Left cardiac atrium (tissue), 4 donors: ENCODE measurements at regions not wholly inside any gene's neighbourhood (a gene's known extent, or its start where the extent isn't known, plus 50 kb on each side); places are given as distances from the start of the nearest gene placed in this dataset.

Experiments
- ATAC-seq, 2 donors: fragments of 200-7000 bp; cut with Tn5 transposase; one replicate each; pipeline ENCODE4 v1.9.1; 2020; ENCODE audit warnings: mild to moderate bottlenecking in 2 of 2, moderate library complexity in 2 of 2
- DNase-seq: peaks from one replicate; pipeline ENCODE4 v3.0.0-alpha.2; 2020
- intact Hi-C, 2 donors: fragments of 100-400 bp; cut with DNase I; formaldehyde crosslinking; loops; one replicate each; pipeline versions ENCODE4 v1.14.1 to v1.15.1; 2022 to 2023
- donor health status: DM: no; HTN: yes; CAD: no.
- donor health status: DM: no; HTN: yes; CAD: no; lungs with severe emphysema.
- donor health status: DM: yes; HTN: yes; CAD: no.
- donor health status: Dilated cardiomyopathy.

DNA sequence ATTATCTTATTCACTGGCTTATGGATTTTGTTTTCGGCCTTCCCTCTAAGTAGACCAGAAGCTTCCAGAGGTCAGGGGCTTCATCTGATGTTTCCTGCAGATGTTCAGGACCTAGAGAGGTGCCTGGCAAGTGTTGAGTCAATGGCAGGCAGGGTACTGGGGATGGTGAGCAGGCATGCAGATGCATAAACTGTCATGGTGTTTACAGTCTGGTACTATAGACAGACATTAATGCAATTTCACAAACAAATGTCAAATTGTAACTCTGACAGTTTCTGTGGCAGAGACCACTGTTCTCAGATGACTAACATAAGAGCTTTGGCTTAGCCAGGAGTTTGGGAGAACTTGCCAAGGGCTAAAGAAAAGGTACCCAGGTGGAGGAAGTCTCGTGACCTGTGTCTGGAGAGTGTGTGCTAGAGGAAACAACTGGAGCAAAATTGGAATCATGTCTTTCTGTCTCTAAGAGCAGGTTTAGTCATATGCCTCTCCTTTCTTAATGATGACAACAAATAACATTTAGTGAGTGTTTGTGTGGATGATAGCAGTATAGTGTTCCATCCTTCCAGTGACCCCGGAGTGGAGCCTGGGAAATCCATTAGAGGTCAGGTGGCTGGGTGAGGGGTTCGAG, 53.7 kb upstream of the TRAK1 start:
- ATAC-seq (no peak), DNase-seq (no peak)
- intact Hi-C loops, result no loop called here

DNA sequence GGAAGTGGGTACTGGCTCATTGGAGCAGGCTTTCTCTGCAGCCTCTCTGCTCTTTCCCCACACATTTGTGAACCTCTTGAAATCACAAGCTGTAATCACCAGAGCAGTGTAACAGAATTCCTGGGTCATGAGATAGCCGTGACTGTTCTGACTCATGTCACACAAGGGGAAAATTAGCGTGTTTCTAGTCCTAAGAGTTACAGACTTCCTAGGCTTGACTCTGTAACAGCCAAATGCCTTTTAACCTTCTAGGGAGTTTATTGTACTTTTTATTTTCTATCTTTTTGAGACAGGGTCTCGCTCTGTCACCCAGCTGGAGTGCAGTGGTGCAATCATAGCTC, 54.7 kb upstream of the TRAK1 start:
- DNase-seq, result no peak
- peak; percentile 89 to 91 for ATAC-seq
- intact Hi-C loops, result no loop called here

- intact Hi-C loops, result no loop called here
- ATAC-seq (peak; percentile 23 to 29), DNase-seq (no peak)
These were observed 55.2 kb upstream of the TRAK1 start for GRCh38 chr3:42035816-42036482.

DNA sequence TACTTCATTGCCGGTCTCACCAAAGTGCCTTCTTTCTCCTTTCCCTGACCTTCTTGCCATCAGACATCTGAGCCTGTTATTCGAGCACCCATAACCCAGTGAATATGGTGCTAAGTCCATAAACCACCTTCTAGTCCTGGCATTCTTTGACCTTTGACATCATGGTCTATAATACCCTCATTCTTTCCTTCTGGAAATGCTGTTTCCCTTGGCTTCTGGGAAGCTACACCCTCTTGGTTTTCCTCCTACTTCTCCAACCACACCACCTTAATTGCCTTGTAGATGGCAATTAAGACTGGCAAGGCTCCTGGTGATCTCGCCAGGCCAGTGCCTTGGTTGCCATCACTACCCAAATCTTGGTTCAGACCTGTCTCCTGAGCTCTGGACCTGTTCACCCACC, 56.1 kb upstream of the TRAK1 start:
- ATAC-seq (no peak), DNase-seq (no peak)
- intact Hi-C loops, result no loop called here

DNA sequence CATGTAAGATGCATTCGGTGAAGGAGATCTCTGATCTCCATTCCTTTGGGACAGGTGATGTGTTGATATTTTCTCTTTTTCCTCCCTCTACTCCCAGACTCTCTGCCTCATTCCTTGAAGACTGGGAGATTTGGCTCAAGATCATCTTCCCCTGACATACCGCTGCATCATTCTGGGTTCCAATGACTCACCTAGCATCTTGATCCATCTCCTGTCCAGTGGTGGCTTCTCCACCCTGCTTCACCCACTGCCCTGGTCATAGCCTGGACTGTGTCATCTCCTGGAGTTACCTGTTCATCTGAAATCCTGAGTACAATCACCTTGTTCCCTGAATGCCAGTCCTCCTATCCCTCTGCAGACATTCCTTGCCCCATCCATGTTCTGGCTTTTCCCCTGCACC, 57.4 kb upstream of the TRAK1 start:
- ATAC-seq (no peak), DNase-seq (no peak)
- intact Hi-C loops, result no loop called here

GRCh38 chr3:42032693-42033349, 58.3 kb upstream of the TRAK1 start:
- intact Hi-C loops, result no loop called here
- peak; percentile 36 to 56 for ATAC-seq
- peak; percentile 74 for DNase-seq

DNA sequence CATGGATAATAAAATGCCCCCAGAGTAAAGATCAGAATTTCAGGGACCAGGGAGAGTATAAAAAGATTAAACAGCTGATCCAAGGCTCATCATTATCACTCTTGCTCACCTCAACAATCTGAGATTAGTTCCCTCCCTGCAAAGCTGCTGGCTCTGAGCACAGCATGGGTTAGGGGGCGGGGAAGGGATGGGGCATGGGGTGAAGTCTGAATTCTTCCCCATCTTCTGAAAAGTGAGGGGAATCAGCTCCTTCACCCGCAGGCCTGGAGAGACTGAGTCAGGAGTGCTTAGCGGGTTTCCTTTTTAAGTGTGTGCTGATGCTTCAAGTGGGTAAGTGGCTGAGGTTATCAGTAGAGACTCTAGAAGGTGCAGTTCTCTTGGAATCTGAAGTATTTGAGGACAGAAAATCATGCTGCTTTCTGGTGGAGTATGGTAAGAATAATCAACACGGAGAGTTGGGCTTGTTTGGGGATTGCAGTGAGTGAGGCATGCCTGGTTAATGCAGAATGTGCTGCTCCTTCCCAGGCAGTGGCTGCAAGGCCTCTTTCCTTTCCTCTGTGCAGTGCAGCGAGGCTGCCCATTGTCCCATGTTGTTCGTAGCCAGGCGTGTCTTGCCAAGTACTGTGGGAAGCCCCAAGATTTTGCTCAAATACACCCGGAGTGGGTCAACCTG, 59.2 kb upstream of the TRAK1 start:
- no peak for DNase-seq
- intact Hi-C loops, result no loop called here
- ATAC-seq, result peak in 1 of 2 donors; percentile 31

- ATAC-seq (no peak), DNase-seq (no peak)
- intact Hi-C loops, result no loop called here
These were observed 62.7 kb upstream of the TRAK1 start for GRCh38 chr3:42028474-42028873.

- intact Hi-C loops, result no loop called here
- DNase-seq (no peak), ATAC-seq (no peak)
These were observed 63.6 kb upstream of the TRAK1 start for GRCh38 chr3:42027571-42027970.

GRCh38 chr3:42025370-42026138, 63.7 kb upstream of the ULK4 start:
- DNase-seq (peak; percentile 93), ATAC-seq (peak; percentile 97 to 98)
- intact Hi-C loops, result no loop called here

GRCh38 chr3:42024591-42025351, 62.9 kb upstream of the ULK4 start:
- no peak for DNase-seq
- intact Hi-C loops, result no loop called here
- peak in 1 of 2 donors; percentile 26 for ATAC-seq

- intact Hi-C loops, result no loop called here
- no peak for ATAC-seq
- no peak for DNase-seq
These were observed 61.5 kb upstream of the ULK4 start for GRCh38 chr3:42023380-42023779.

DNA sequence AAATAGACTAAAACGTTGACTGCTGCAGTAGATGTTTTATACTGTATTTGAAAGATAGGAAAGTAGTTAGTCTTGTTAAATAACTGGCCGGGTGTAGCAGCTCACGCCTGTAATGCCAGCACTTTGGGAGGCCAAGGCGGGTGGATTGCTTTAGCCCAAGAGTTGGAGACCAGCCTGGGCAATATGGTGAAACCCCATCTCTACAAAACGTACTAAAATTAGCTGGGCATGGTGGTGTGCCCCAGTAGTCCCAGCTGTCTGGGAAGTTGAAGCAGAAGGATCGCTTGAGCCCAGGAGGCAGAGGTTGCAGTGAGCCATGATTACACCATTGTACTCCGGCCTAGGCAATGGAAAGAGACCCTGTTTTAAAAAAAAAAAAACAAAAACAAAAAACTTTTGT, 60.5 kb upstream of the ULK4 start:
- DNase-seq (no peak), ATAC-seq (no peak)
- intact Hi-C loops, result no loop called here

DNA sequence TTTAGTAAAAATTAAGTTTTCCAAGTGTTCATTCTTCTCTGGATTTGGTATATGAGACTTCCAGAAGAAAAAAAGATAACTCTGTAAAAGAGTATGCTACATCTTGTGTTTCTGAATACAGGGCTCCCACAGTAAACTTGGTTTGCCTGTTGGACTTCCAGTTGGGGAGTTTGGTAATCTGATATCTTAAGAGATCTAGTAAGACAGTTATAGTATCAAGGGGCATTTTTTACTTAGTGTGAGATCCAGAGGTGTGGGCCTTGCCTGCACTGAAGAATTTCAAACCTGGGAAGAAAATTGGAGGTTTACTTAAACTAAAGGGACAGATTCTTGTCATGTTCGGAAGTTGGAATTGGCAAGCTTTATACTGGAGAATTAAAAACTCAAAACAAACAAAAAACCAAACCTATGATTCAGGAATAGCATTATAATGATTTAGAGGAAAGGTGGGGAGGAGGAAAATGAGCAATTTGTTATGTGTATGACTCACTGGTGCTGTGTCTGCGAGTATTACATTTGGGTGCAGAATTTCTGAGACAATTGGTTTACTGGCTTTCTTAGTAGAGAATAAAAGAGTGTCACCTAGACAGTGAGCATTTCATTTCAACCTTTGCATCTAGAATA, 58.9 kb upstream of the ULK4 start:
- ATAC-seq (peak in 1 of 2 donors; percentile 44), DNase-seq (no peak)
- intact Hi-C loops, result no loop called here

GRCh38 chr3:42019953-42020260, 58.0 kb upstream of the ULK4 start:
- no peak for ATAC-seq
- intact Hi-C loops, result loop anchor here in 1 of 2 donors (5.0 to 10.0 kb wide), 2 partner anchors 42 to 125 kb away; no protein-coding TSS in a partner anchor
- no peak for DNase-seq

DNA sequence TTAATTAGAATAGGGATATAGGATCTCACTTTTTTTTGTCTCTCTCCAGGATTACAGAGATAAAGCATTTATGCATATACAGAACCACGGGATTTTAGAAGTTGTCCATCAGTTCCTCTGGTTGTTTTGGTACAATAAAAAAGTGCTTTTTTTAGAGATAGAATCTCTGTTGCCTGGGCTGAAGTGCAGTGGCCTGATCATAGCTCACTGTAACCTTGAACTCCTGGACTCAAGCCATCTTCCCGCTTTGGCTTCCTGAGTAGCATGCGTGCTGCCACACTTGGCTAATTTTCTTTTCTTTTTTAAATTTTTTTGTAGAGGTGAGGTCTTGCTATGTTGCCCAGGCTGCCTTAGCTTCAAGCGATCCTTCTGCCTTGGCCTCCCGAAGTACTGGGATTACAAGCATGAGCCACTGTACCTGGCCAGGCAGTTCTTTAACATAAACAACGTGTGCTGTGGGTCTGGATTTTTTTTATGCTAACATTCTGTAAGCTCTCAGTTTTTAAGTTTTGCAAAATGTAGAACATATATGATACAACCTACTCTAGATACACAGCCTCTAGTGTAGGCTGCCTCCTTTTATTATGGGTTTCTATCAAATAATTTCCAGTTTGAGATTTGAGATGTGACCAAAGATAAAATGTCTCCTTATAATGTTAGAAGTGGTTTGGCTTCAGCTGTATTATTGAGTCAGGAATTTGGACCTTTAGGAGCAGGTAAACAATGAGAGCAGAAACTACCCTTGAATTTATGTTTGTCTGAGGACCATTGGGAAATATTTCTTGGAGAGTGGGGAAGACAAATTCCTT, 57.4 kb upstream of the ULK4 start:
- DNase-seq, result no peak
- ATAC-seq, result no peak
- intact Hi-C loops, result loop anchor here in 1 of 2 donors (5.0 to 10.0 kb wide), 2 partner anchors 43 to 125 kb away; no protein-coding TSS in a partner anchor

- DNase-seq (peak; percentile 67), ATAC-seq (peak; percentile 45 to 48)
- intact Hi-C loops, result loop anchor here (5.0 to 10.0 kb wide), 3 partner anchors 47 to 120 kb away; no protein-coding TSS in a partner anchor
These were observed 53.1 kb upstream of the ULK4 start for GRCh38 chr3:42014921-42015533.
